ENCODE measurements at regions not wholly inside any gene's neighbourhood (a gene's known extent, or its start where the extent isn't known, plus 50 kb on each side); places are given as distances from the start of the nearest gene placed in this dataset.

DNA sequence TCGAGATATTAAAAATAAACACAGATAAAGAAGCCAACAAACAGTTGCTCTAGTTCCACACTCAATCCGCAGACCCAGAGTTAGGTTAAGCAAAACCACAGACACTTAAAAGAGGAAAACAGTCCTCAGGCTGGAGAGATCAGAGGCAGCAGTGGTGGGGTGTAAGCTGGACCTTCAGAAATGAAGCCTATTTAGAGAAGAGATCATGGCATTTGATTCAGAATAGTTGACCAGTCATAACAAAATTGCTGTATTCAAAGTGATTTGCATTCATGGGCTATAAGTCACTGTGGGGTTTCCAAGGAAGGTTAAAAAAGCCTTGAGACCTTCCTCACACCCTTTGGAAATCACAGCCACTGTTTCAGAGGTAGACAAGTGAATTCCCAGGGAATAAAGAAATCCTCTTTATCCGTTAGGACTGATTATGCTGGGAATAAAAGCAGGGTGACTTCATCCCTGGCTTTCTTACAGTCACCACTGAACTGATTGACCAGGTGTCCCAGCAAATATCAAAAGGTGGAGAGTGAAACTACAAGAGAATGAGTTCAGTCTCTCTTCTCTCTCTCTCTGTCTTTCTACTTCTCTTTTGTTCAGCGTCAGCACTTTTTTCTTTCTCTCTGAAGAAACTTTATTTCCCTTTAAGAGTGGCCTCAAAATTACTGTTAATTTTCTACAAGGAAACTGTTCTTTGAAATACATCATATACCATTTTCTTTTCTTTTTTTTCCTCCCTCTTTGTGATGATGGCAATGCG, 171.8 kb upstream of the PIK3C3 start:
- Histone ChIP-seq H4K20me1 (ENCODE audit: control insufficient read depth, insufficient read depth, low read depth, low read length) (no peaks in the 10 kb centered on the region), H3K27me3 (ENCODE audit: control insufficient read depth, low read length) (no peaks in the 10 kb centered on the region), H3K9me3 (ENCODE audit: control insufficient read depth, insufficient read depth, low read length) (no peaks in the 10 kb centered on the region), H3K4me1 (ENCODE audit: control insufficient read depth, low read length) (no peaks in the 10 kb centered on the region), H3K9me2 (replicated peaks; ENCODE audit: control insufficient read depth, low read length) (no peaks in the 10 kb centered on the region), H3F3A (ENCODE audit: control insufficient read depth, insufficient read depth) (no peaks in the 10 kb centered on the region), H3K4me3 (ENCODE audit: low read length) (no peak overlapping the region), H3K79me2 (ENCODE audit: control insufficient read depth, low read length) (no peaks in the 10 kb centered on the region), H3K36me3 (ENCODE audit: control insufficient read depth, low read length) (no peaks in the 10 kb centered on the region), H3K4me2 (ENCODE audit: low read length) (no peak overlapping the region), H3K27ac (ENCODE audit: low read depth, low read length) (no peak overlapping the region)
- TF ChIP-seq EZH2phosphoT487 (IDR thresholded peaks at IDR 0.05; ENCODE audit: borderline replicate concordance, low read length) (no peak), CTCF (IDR thresholded peaks at IDR 0.05; ENCODE audit: low read depth, low read length, poor library complexity, severe bottlenecking) (no peak)

DNA sequence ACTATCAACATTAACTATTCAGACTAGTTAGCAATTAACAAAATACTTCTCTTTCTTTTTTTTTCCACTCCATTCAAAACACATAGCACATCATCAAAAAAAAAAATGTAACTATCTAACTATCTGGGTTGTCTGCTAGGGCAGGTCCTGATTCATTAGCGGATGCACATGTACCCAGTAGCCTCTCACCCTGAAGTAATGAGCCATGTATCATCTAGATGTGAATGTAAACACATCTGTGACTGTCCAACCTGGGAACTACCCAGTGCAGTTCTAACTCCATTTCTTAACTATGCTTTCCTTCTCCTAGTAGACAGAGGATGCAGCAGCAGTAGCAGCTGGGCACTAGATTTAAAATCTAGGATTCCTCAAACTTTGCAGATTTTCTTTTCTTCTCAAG, 183.1 kb upstream of the PIK3C3 start:
- Histone ChIP-seq H3F3A (ENCODE audit: control insufficient read depth, insufficient read depth) (no peaks in the 10 kb centered on the region), H3K9me3 (ENCODE audit: control insufficient read depth, insufficient read depth, low read length) (no peaks in the 10 kb centered on the region), H3K36me3 (ENCODE audit: control insufficient read depth, low read length) (no peaks in the 10 kb centered on the region), H3K79me2 (ENCODE audit: control insufficient read depth, low read length) (no peaks in the 10 kb centered on the region), H3K27ac (ENCODE audit: low read depth, low read length) (no peak overlapping the region), H3K4me3 (ENCODE audit: low read length) (no peak overlapping the region), H3K27me3 (ENCODE audit: control insufficient read depth, low read length) (no peaks in the 10 kb centered on the region), H3K4me2 (ENCODE audit: low read length) (no peak overlapping the region), H4K20me1 (ENCODE audit: control insufficient read depth, insufficient read depth, low read depth, low read length) (no peaks in the 10 kb centered on the region), H3K9me2 (replicated peaks; ENCODE audit: control insufficient read depth, low read length) (no peaks in the 10 kb centered on the region), H3K4me1 (ENCODE audit: control insufficient read depth, low read length) (no peaks in the 10 kb centered on the region)
- TF ChIP-seq CTCF (IDR thresholded peaks at IDR 0.05; ENCODE audit: low read depth, low read length, poor library complexity, severe bottlenecking), result no peak
- TF ChIP-seq EZH2phosphoT487 (IDR thresholded peaks at IDR 0.05; ENCODE audit: borderline replicate concordance, low read length), result no peak

- Histone ChIP-seq H3K9me3 (ENCODE audit: control insufficient read depth, insufficient read depth, low read length) (no peaks in the 10 kb centered on the region), H3F3A (ENCODE audit: control insufficient read depth, insufficient read depth) (no peaks in the 10 kb centered on the region), H3K36me3 (ENCODE audit: control insufficient read depth, low read length) (no peaks in the 10 kb centered on the region), H3K79me2 (ENCODE audit: control insufficient read depth, low read length) (no peaks in the 10 kb centered on the region), H3K27ac (ENCODE audit: low read depth, low read length) (no peak overlapping the region), H3K9me2 (replicated peaks; ENCODE audit: control insufficient read depth, low read length) (no peaks in the 10 kb centered on the region), H3K4me2 (ENCODE audit: low read length) (no peak overlapping the region), H3K27me3 (ENCODE audit: control insufficient read depth, low read length) (no peaks in the 10 kb centered on the region), H3K4me3 (ENCODE audit: low read length) (no peak overlapping the region), H4K20me1 (ENCODE audit: control insufficient read depth, insufficient read depth, low read depth, low read length) (no peaks in the 10 kb centered on the region), H3K4me1 (ENCODE audit: control insufficient read depth, low read length) (no peaks in the 10 kb centered on the region)
- TF ChIP-seq CTCF (IDR thresholded peaks at IDR 0.05; ENCODE audit: low read depth, low read length, poor library complexity, severe bottlenecking), result no peak
- no peak for TF ChIP-seq EZH2phosphoT487 (IDR thresholded peaks at IDR 0.05; ENCODE audit: borderline replicate concordance, low read length)
Measured at GRCh38 chr18:41769265-41769664, 185.8 kb upstream of the PIK3C3 start.

Measured in DOHH2 (cell line).